HL-60 (cell line): ENCODE measurements at regions not wholly inside any gene's neighbourhood (a gene's known extent, or its start where the extent isn't known, plus 50 kb on each side); places are given as distances from the start of the nearest gene placed in this dataset.

Experiments used
- CTCF ChIP-seq: IDR thresholded peaks from one replicate; pipeline ENCODE4 v1.5.1; 2011; ENCODE audit warnings: low read length, control low read depth, inconsistent platforms; ENCODE audit not compliant: insufficient read depth
- POLR2AphosphoS5 ChIP-seq: IDR thresholded peaks from 2 replicates; pipeline ENCODE4 v1.6.1; 2012; ENCODE audit warnings: low read depth
- SPI1 ChIP-seq: IDR thresholded peaks from 2 replicates; pipeline ENCODE4 v1.6.1; 2012; ENCODE audit warnings: low read depth, mild to moderate bottlenecking, borderline replicate concordance

- TF ChIP-seq POLR2AphosphoS5 (no peak), CTCF (no peak), SPI1 (no peak)
Observed at GRCh38 chr9:18296702-18297055, 177.3 kb upstream of the ADAMTSL1 start.
